ENCODE measurements at regions not wholly inside any gene's neighbourhood (a gene's known extent, or its start where the extent isn't known, plus 50 kb on each side); places are given as distances from the start of the nearest gene placed in this dataset.

DNA sequence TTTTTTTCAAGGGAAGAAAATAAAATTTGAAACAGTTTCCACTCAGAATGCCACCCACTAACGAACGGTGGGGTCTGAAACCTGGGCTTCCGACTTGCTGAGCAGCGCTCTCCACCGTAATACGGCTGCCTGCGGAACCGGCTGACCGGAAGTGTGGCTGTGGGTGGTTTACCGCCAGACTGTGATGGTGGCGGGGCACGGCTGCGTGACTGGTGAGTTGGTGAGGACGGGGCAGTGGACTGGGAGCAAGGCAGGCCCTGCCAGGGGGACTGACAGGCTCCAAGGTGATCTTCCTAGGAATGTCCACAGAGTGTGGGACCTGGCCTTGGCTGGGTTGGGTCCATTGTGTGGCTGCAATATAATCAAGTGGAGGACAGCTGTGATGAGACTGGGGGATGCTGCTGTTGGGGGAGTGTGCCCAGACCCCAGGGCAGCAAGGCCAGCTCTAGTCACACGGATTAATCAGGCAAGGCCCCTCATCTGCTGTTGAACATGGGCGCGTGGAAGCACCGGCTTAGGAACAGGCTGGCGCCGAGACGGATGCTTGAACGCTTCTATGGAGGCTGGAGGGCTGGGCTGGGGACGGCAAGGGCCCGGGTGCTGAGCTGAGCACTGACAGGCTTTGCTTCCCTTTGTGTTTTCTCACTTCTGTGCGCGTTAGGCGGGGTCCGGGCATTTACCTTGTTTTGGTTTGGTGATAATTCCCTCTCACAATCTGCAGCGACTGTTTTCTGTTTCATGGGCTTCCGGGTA is 357.7 kb upstream of the SPRED2 start:
- TF ChIP-seq CTCF (IDR thresholded peaks at IDR 0.05): no peak
- TF ChIP-seq POLR2A (IDR thresholded peaks at IDR 0.05): no peak
